ENCODE measurements at regions not wholly inside any gene's neighbourhood (a gene's known extent, or its start where the extent isn't known, plus 50 kb on each side); places are given as distances from the start of the nearest gene placed in this dataset.

- in situ Hi-C loops (cut with HindIII; ENCODE audit: low sequenced_read_pairs) = no loop called here
- DNase-seq (ENCODE audit: low read depth, low spot score) = no peak
- no peak overlapping the region for H3K4me3 ChIP-seq (ENCODE audit: low read depth, low read length)
- TF ChIP-seq, protein P1, sequence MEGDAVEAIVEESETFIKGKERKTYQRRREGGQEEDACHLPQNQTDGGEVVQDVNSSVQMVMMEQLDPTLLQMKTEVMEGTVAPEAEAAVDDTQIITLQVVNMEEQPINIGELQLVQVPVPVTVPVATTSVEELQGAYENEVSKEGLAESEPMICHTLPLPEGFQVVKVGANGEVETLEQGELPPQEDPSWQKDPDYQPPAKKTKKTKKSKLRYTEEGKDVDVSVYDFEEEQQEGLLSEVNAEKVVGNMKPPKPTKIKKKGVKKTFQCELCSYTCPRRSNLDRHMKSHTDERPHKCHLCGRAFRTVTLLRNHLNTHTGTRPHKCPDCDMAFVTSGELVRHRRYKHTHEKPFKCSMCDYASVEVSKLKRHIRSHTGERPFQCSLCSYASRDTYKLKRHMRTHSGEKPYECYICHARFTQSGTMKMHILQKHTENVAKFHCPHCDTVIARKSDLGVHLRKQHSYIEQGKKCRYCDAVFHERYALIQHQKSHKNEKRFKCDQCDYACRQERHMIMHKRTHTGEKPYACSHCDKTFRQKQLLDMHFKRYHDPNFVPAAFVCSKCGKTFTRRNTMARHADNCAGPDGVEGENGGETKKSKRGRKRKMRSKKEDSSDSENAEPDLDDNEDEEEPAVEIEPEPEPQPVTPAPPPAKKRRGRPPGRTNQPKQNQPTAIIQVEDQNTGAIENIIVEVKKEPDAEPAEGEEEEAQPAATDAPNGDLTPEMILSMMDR (IDR thresholded peaks at IDR 0.05; ENCODE audit: low read depth, low read length) = no peak
Observed at GRCh38 chr2:137842430-137842829, 121.8 kb upstream of the HNMT start.

- no peak for DNase-seq (ENCODE audit: low read depth, low spot score)
- in situ Hi-C loops (cut with HindIII; ENCODE audit: low sequenced_read_pairs) = no loop called here
- H3K4me3 ChIP-seq (ENCODE audit: low read depth, low read length) = no peak overlapping the region
- TF ChIP-seq, protein P1 (IDR thresholded peaks at IDR 0.05; ENCODE audit: low read depth, low read length) = no peak
Observed at GRCh38 chr2:137842952-137843351, 121.3 kb upstream of the HNMT start.

GRCh38 chr2:137845422-137845821 lies 118.9 kb upstream of the HNMT start:
- TF ChIP-seq, protein P1 (IDR thresholded peaks at IDR 0.05; ENCODE audit: low read depth, low read length) = no peak
- H3K4me3 ChIP-seq (ENCODE audit: low read depth, low read length) = no peak overlapping the region
- DNase-seq (ENCODE audit: low read depth, low spot score) = no peak
- in situ Hi-C loops (cut with HindIII; ENCODE audit: low sequenced_read_pairs) = no loop called here

DNA sequence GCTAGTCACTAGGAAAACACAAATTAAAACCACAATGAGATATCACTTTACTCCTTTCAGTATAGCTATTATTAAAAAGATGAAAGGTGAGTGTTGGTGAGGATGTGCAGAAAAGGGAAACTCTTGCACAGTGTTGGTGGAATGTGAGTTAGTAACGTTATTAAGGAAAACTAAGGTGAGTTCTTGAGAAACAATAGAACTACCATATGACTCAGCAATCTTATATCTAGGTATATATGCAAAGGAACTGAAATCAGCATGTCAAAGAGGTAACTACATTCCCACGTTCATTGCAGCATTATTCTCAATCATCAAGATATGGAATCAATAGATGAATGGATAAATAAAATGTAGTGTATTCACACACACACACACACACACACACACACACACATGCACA lies 117.3 kb upstream of the HNMT start:
- TF ChIP-seq, protein P1 (IDR thresholded peaks at IDR 0.05; ENCODE audit: low read depth, low read length) = no peak
- no peak overlapping the region for H3K4me3 ChIP-seq (ENCODE audit: low read depth, low read length)
- in situ Hi-C loops (cut with HindIII; ENCODE audit: low sequenced_read_pairs) = no loop called here
- DNase-seq (ENCODE audit: low read depth, low spot score) = no peak

- in situ Hi-C loops (cut with HindIII; ENCODE audit: low sequenced_read_pairs) = no loop called here
- TF ChIP-seq, protein P1 (IDR thresholded peaks at IDR 0.05; ENCODE audit: low read depth, low read length) = no peak
- no peak overlapping the region for H3K4me3 ChIP-seq (ENCODE audit: low read depth, low read length)
- no peak for DNase-seq (ENCODE audit: low read depth, low spot score)
Observed at GRCh38 chr2:137847443-137847842, 116.8 kb upstream of the HNMT start.

DNA sequence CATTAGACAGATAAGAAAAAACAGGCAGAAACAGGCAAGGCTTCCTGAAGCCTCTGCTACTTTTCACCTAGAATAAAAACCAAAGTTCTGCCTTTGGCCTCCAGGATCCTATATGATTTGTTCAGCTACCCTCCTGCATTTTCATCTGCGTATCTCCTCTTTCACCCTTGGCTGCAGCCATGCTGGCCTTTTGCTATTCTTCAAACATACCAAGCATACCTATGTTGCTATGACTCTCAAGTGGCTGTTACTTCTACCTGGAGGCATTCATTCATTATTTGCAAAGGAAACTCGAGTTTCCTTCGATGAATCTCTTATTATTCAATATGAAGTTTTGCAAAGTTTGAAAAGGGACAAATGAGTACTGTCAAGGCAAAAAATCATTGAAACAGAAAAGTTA lies 106.4 kb upstream of the HNMT start:
- in situ Hi-C loops (cut with HindIII; ENCODE audit: low sequenced_read_pairs) = no loop called here
- TF ChIP-seq, protein P1 (IDR thresholded peaks at IDR 0.05; ENCODE audit: low read depth, low read length) = no peak

GRCh38 chr2:137862651-137863050 lies 101.6 kb upstream of the HNMT start:
- no peak for DNase-seq (ENCODE audit: low read depth, low spot score)
- no peak overlapping the region for H3K4me3 ChIP-seq (ENCODE audit: low read depth, low read length)
- TF ChIP-seq, protein P1 (IDR thresholded peaks at IDR 0.05; ENCODE audit: low read depth, low read length) = no peak
- in situ Hi-C loops (cut with HindIII; ENCODE audit: low sequenced_read_pairs) = no loop called here

More for the DNA sequence above, 106.4 kb upstream of the HNMT start:
- no peak overlapping the region for H3K4me3 ChIP-seq (ENCODE audit: low read depth, low read length)
- DNase-seq (ENCODE audit: low read depth, low spot score) = no peak
